ENCODE measurements at regions not wholly inside any gene's neighbourhood (a gene's known extent, or its start where the extent isn't known, plus 50 kb on each side); places are given as distances from the start of the nearest gene placed in this dataset.

- TF ChIP-seq POLR2A (IDR thresholded peaks at IDR 0.05): no peak
- TF ChIP-seq CTCF (IDR thresholded peaks at IDR 0.05): no peak
Observed at GRCh38 chr3:190959077-190959476, 96.6 kb upstream of the GMNC start.

All from Peyer's patch (tissue), 4 donors.